Activated T-helper 1 cell treated with anti-CD3 and anti-CD28 coated beads, Interleukin-12 subunit alpha, Interleukin-12 subunit beta, Interleukin-2, Interleukin-4 antibody, amounts not matched to agents 30 ng/mL and 10 ng/mL and 1 ng/mL, durations not matched to agents 14 hours and 24 hours and 36 hours (primary cell): ENCODE measurements at regions not wholly inside any gene's neighbourhood (a gene's known extent, or its start where the extent isn't known, plus 50 kb on each side); places are given as distances from the start of the nearest gene placed in this dataset.

Experiments used
- DNase-seq: peaks from one replicate; pipeline ENCODE4 v3.0.0; 2021; ENCODE audit warnings: low spot score
- H3K27ac Mint-ChIP-seq: one replicate; pipeline ENCODE4 v1.8.0; 2021; ENCODE audit warnings: mild to moderate bottlenecking, mixed read lengths
- H3K27me3 Mint-ChIP-seq: one replicate; pipeline ENCODE4 v1.8.0; 2022; ENCODE audit warnings: mild to moderate bottlenecking, moderate library complexity, mixed read lengths; ENCODE audit not compliant: insufficient read depth
- H3K36me3 Mint-ChIP-seq: one replicate; pipeline ENCODE4 v1.8.0; 2021; ENCODE audit warnings: low read depth, mixed read lengths
- H3K4me1 Mint-ChIP-seq: one replicate; pipeline ENCODE4 v1.8.0; 2021; ENCODE audit warnings: low read depth, mixed read lengths
- H3K4me3 Mint-ChIP-seq: one replicate; pipeline ENCODE4 v1.8.0; 2021; ENCODE audit warnings: mild to moderate bottlenecking, moderate library complexity, mixed read lengths
- H3K9me3 Mint-ChIP-seq: one replicate; pipeline ENCODE4 v1.8.0; 2021; ENCODE audit warnings: mixed read lengths
- intact Hi-C: fragments of 100-400 bp; cut with micrococcal nuclease; formaldehyde crosslinking; loops from one replicate; pipeline ENCODE4 v1.15.1; 2024

DNA sequence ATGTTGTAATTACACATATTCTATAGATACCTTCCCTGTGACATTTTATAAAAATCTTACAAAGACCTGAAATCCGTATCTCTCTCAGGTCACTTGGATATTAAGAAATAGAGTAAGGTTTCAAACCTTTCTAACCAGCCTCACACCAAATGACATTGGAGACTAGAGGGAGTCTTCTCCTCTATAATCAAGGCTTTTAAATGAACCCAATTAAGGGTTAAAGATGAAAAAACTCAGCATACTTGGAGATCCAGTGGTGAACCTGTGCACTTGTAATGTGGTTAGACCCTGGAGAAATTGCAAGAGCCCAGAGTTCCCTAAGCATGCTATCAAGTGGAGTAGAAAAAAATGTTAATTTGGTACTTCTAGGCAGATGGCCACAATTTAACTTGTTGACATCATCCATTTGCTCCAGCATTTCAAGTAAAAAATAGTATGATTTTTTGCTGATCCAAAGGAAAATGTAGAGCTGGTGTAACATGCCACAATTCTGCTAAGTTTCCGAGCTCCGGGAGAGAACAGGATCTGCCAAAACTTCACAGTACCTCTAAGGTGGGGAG, 554.1 kb upstream of the MIR17HG start:
- intact Hi-C loops = no loop called here
- Mint-ChIP-seq H3K9me3 (no peaks in the 10 kb centered on the region), H3K27ac (no peak overlapping the region), H3K36me3 (no peaks in the 10 kb centered on the region), H3K4me3 (no peak overlapping the region), H3K27me3 (no peaks in the 10 kb centered on the region), H3K4me1 (no peaks in the 10 kb centered on the region)
- DNase-seq = no peak

DNA sequence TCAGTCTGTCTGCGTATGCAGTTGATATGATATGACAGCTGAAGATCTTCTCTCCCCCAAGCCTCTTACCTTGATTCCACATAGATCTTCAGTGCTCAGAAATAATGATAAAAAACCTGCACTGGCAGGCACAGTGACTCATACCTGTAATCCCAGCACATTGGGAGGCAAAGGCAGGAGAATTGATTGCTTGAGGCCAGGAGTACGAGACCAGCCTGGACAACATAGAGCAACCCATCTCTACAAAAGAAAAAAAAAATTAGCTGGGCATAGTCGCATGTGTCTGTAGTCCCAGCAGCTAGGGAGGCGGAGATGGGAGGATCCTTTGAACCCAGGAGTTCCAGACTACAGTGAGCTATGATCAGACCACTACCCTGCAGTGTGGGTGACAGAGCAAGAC, 551.0 kb upstream of the MIR17HG start:
- Mint-ChIP-seq H3K27ac (no peak overlapping the region), H3K36me3 (no peaks in the 10 kb centered on the region), H3K9me3 (no peaks in the 10 kb centered on the region), H3K4me1 (no peaks in the 10 kb centered on the region), H3K4me3 (no peak overlapping the region), H3K27me3 (no peaks in the 10 kb centered on the region)
- intact Hi-C loops = no loop called here
- DNase-seq = no peak

DNA sequence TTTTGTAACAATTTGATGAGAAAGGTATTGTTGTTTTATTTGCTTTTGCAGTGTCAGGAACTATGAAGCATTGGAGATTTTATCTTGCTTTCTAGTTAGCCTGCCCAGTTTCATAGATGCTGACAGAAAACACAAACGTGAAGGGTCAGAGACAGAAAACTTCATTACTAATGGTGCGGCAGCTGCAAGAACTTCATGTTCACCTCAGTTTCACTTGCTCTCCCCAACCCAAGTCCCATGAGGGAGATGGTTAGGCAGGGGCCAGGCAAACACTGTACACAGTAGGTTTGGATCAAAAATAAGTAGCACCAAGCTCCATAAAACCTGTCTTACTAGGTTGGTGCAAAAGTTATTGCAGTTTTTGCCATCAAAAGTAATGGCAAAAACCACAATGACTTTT, 550.2 kb upstream of the MIR17HG start:
- intact Hi-C loops = no loop called here
- no peak for DNase-seq
- no peak overlapping the region for H3K4me3 Mint-ChIP-seq
- H3K9me3 Mint-ChIP-seq = no peaks in the 10 kb centered on the region
- no peaks in the 10 kb centered on the region for H3K27me3 Mint-ChIP-seq
- H3K36me3 Mint-ChIP-seq = no peaks in the 10 kb centered on the region
- H3K4me1 Mint-ChIP-seq = no peaks in the 10 kb centered on the region
- H3K27ac Mint-ChIP-seq = no peak overlapping the region

DNA sequence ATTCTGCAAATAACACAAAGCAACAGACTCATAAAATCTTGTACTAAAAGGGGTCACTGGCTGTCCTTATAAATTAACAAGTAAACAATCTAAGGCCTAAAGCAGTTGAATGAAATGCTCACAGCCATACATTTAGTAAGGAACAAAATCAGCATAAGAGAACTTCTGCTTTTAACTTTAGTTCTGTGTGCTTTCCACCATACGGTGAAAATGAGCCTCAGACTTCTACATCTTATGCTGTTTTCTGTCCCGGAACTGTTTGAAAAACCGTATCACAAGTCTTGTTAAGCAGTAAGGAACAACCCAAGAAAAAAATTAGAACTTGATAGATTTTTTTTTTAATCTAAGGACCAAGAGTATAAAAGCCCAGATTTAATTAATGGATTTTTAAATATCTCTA, 549.1 kb upstream of the MIR17HG start:
- Mint-ChIP-seq H3K36me3 (no peaks in the 10 kb centered on the region), H3K27ac (no peak overlapping the region), H3K4me1 (no peaks in the 10 kb centered on the region), H3K27me3 (no peaks in the 10 kb centered on the region), H3K4me3 (no peak overlapping the region), H3K9me3 (no peaks in the 10 kb centered on the region)
- DNase-seq = no peak
- intact Hi-C loops = no loop called here

DNA sequence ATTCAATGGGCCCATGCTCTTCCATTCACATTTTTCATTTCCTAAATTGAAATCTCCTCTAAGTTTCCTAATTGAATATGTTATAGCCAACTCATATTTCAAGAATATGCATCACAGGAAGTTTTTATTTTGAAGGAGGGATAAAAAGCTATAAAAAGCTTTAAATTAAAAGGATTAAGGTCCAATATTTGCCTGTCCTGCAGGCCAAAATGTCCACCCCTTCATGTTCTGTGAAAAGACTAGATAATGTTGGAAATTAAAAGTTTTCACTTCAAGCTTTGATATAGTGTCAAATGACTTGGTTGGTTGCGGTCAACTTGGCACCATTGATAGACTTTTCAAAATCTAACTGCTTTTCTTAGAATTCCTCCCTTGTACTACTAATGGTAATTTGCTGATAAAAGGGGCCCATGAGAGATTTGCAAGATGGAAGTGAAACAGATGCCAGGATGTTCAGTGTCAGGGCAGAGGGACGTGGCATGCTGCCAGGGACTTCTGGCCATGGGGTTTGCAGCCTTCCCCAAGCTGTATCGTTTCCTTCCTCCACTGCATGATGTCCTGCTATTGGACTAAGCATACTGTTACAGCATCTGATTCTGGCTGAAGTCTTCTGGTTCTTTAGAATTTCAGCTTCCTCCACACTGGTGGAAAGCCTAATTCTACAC, 547.3 kb upstream of the MIR17HG start:
- H3K27ac Mint-ChIP-seq = no peak overlapping the region
- no peak for DNase-seq
- H3K27me3 Mint-ChIP-seq = no peaks in the 10 kb centered on the region
- no peaks in the 10 kb centered on the region for H3K36me3 Mint-ChIP-seq
- H3K4me1 Mint-ChIP-seq = no peaks in the 10 kb centered on the region
- intact Hi-C loops = no loop called here
- no peak overlapping the region for H3K4me3 Mint-ChIP-seq
- H3K9me3 Mint-ChIP-seq = no peaks in the 10 kb centered on the region

DNA sequence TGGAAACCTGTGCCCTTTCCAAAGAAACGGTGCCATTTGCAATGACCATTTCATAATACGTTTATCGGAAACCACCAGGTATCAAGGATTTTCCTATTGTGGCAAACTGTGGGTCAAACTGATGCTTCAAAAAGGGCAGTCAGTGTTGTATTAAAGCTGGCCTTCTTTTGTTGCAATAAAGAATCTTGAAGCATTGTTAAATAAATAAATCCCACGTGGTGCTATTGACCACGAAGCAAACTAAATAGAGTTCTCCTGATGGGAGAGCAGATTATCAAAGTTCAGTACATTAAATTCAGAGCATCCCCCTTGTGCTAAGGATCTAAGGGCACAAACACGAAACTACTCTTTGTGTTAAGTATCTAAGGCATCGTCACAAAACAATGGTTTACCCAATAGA, 545.9 kb upstream of the MIR17HG start:
- Mint-ChIP-seq H3K4me3 (no peak overlapping the region), H3K27ac (no peak overlapping the region), H3K27me3 (no peaks in the 10 kb centered on the region), H3K9me3 (no peaks in the 10 kb centered on the region), H3K4me1 (no peaks in the 10 kb centered on the region), H3K36me3 (no peaks in the 10 kb centered on the region)
- intact Hi-C loops = no loop called here
- no peak for DNase-seq

DNA sequence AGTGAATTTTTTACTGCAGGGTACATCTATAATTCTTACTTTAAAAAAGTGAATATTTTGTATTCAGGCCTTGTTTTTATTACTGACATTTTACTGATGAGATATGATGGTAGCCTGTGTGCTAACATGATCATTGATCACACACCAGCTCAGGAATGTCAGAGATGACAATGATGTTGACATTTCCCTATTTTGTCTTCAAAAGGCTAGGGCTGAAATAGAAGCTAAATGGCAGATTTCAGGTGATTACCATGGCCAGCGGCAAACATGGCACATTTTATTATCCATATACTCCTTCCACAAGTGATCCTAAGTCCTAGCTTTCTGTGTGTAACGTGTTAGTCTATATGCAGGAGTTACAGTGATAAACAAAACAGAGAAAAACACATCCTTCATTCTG, 544.3 kb upstream of the MIR17HG start:
- Mint-ChIP-seq H3K4me3 (no peak overlapping the region), H3K27ac (no peak overlapping the region), H3K4me1 (no peaks in the 10 kb centered on the region), H3K9me3 (no peaks in the 10 kb centered on the region), H3K36me3 (no peaks in the 10 kb centered on the region), H3K27me3 (no peaks in the 10 kb centered on the region)
- DNase-seq = no peak
- intact Hi-C loops = no loop called here

DNA sequence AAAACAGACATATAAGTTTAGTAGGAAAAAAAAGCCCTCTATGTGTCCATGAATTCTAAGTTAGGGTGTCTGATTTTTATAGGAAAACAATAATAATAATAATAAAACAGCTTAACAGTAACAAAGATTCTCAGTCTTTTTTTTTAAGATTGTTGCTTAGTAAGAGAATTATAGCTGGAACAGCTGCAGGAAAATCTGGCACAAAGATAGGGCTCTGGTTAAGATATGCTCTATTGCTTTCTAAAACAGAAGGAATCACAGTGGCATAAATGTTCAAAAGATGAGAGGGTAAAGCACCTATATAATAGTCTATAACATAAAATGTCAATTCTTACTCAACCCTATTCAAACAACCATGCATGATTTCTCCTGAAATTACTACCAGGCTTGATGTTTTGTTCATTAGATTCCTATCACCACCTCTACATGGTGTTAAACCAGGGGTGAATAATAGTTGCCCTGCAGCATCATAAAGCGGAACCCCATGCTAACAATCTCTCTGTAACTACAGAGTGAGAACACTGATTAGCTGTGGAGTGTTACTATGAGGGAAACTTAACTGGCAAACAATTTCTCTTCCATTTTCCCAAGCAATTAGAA, 541.4 kb upstream of the MIR17HG start:
- intact Hi-C loops = no loop called here
- H3K36me3 Mint-ChIP-seq = no peaks in the 10 kb centered on the region
- no peaks in the 10 kb centered on the region for H3K27me3 Mint-ChIP-seq
- no peak for DNase-seq
- no peaks in the 10 kb centered on the region for H3K4me1 Mint-ChIP-seq
- no peak overlapping the region for H3K27ac Mint-ChIP-seq
- H3K9me3 Mint-ChIP-seq = no peaks in the 10 kb centered on the region
- H3K4me3 Mint-ChIP-seq = no peak overlapping the region

DNA sequence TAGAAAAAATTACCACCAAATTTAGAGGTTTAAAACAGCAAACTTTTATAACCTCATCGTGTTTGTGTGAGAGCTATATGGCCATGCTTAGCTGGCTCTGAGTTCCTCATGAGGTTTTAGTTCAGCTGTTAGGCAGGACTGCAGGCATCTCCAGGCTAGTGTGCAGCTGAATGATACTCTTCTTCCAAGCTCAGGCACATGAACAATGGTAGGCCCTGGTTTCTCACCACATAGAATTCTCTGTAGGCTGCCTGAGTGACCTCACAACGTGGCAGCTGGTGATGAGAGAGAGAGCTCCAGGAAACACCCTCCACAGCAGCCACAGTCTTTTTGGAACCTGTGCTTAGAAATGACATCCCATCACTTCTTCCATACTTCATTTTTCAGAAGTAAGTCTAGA, 540.6 kb upstream of the MIR17HG start:
- DNase-seq = no peak
- Mint-ChIP-seq H3K4me3 (no peak overlapping the region), H3K27me3 (no peaks in the 10 kb centered on the region), H3K27ac (no peak overlapping the region), H3K36me3 (no peaks in the 10 kb centered on the region), H3K4me1 (no peaks in the 10 kb centered on the region), H3K9me3 (no peaks in the 10 kb centered on the region)
- intact Hi-C loops = no loop called here

DNA sequence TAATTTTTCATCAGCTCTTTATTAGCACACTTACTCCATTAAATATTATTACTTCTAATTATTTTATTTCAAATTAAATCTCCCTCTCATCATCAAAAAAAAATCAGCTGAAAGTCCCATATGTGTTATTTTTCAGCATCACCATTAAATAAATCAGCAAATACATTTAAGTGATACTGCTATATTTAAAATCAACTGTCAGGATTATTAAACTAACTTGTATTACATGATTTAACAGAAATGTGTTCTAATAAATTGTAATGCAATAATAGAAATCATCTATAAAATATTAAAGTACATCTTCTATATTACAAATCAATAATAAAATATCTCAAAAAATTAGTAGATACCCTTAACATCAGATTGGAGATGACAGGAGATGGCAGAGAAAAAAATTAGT, 538.6 kb upstream of the MIR17HG start:
- H3K4me3 Mint-ChIP-seq = no peak overlapping the region
- DNase-seq = no peak
- intact Hi-C loops = no loop called here
- H3K9me3 Mint-ChIP-seq = no peaks in the 10 kb centered on the region
- H3K36me3 Mint-ChIP-seq = no peaks in the 10 kb centered on the region
- H3K4me1 Mint-ChIP-seq = no peaks in the 10 kb centered on the region
- H3K27me3 Mint-ChIP-seq = no peaks in the 10 kb centered on the region
- no peak overlapping the region for H3K27ac Mint-ChIP-seq

DNA sequence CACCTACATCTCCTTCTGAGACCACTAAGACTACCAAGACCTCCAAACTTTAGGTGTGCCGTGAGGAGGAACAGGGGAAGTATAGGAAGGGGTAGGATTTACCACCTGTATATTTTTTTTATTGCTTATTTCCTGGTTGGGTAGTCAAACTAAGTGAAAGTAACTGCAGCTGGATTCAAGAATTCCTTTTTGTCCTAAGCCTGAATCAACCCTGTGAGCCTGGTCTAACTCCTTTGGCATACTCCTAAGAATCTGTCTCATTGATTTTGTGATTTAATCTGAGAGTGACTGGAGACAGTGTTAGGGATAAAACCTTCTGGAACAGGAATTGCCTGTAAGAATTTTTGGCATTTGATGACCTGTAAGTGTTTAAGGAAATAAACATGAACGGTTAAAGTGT, 523.5 kb upstream of the MIR17HG start:
- no peak for DNase-seq
- no peaks in the 10 kb centered on the region for H3K27me3 Mint-ChIP-seq
- intact Hi-C loops = no loop called here
- no peak overlapping the region for H3K27ac Mint-ChIP-seq
- H3K4me1 Mint-ChIP-seq = no peaks in the 10 kb centered on the region
- no peak overlapping the region for H3K4me3 Mint-ChIP-seq
- H3K9me3 Mint-ChIP-seq = peaks cover 7% of the 10 kb centered on the region
- H3K36me3 Mint-ChIP-seq = no peaks in the 10 kb centered on the region

DNA sequence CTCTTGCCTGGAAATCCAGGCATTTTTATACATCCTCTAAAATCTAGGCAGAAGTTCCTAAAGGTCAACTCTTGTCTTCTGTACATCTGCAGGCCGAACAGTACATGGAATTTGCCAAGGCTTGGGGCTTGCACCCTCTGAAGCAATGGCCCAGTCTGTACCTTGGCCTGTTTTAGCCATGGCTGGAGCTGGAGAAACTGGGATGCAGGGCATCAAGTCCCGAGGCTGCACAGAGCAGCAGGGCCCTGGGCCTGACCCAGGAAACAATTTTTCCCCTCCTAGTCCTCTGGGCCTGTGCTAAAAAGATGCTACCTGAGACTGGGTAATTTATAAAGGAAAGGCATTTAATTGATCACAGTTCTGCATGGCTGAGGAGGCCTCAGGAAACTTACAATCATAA, 520.8 kb upstream of the MIR17HG start:
- Mint-ChIP-seq H3K4me1 (no peaks in the 10 kb centered on the region), H3K27ac (no peak overlapping the region), H3K36me3 (no peaks in the 10 kb centered on the region), H3K4me3 (no peak overlapping the region), H3K9me3 (peaks cover 7% of the 10 kb centered on the region), H3K27me3 (no peaks in the 10 kb centered on the region)
- DNase-seq = no peak
- intact Hi-C loops = no loop called here

DNA sequence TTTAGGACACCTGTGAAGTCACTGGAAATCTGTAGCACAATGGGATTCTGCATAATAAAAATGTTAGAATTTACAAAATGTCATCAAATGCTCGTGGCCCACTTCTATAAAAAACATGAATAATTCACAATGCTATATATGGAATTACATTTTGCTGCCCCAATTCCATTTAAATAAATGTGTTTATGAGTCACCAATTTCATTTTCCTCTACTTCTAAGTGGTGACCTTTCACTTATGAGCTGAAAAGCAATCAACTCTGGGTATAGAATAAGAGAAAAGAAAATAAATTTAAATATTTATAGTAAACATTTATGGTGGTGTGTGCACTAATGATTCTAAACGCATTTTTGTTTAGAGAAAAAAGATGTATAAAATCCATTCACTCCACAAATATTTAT, 516.7 kb upstream of the MIR17HG start:
- no peak overlapping the region for H3K27ac Mint-ChIP-seq
- DNase-seq = no peak
- H3K9me3 Mint-ChIP-seq = no peaks in the 10 kb centered on the region
- H3K4me3 Mint-ChIP-seq = no peak overlapping the region
- no peaks in the 10 kb centered on the region for H3K36me3 Mint-ChIP-seq
- H3K4me1 Mint-ChIP-seq = no peaks in the 10 kb centered on the region
- intact Hi-C loops = no loop called here
- no peaks in the 10 kb centered on the region for H3K27me3 Mint-ChIP-seq

DNA sequence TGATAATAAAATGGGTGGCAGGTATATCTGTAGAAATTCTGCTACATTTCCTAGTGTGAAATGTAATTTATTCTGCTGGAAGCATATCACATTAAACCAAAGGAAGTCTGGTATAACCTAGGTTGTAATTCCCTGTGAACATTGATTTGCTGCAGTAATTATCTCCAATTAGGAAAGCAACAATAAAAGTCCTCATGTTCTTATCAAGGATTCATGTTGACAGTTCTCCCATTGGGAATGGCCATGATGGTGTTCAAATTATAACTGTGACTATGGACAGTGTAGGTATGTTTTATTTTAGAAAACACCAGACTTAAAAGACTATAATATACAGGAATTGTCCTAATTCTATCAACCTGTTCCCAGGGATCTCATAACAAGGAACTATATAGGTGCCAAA, 513.5 kb upstream of the MIR17HG start:
- intact Hi-C loops = no loop called here
- no peaks in the 10 kb centered on the region for H3K4me1 Mint-ChIP-seq

More for the DNA sequence above, 513.5 kb upstream of the MIR17HG start:
- Mint-ChIP-seq H3K27me3 (no peaks in the 10 kb centered on the region), H3K4me3 (no peak overlapping the region), H3K36me3 (no peaks in the 10 kb centered on the region), H3K9me3 (no peaks in the 10 kb centered on the region), H3K27ac (no peak overlapping the region)
- no peak for DNase-seq
